ENCODE measurements at regions not wholly inside any gene's neighbourhood (a gene's known extent, or its start where the extent isn't known, plus 50 kb on each side); places are given as distances from the start of the nearest gene placed in this dataset.
A peak's percentile ranks its signal among the peaks of the same experiment; 100 is the strongest.

DNA sequence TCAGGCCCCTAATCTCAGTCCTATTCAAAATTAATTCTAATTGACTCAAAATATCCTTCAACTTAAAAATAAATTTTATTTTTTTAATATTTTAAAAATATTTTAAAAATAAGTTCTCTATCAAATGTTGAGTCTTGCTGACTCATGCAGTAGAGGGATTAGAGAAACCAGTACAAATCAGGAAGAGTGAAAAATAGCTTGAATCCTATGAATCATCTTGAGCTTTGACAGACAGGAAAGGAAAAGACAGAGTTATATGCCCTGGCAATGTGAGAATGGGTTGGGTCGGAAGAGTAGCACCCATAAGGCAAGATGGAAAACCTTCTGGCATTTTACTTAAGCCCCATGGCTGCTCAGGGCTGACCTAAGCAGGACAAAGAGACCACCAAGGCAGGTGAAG lies 346.6 kb upstream of the RUNX1 start:
- no peaks in the 10 kb centered on the region for H3K27me3 ChIP-seq (ENCODE audit: control insufficient read depth, insufficient read depth, low read length)
- Mint-ChIP-seq H3K9me3 (no peaks in the 10 kb centered on the region), H3K4me1 (peaks cover 7 to 11% of the 10 kb centered on the region in 2 donors), H3K27ac (no peak overlapping the region), H3K36me3 (no peaks in the 10 kb centered on the region), H3K27me3 (ENCODE audit: low read depth in 2 of 2) (peaks cover 13 to 21% of the 10 kb centered on the region in 2 donors), H3K4me3 (no peak overlapping the region)
- no peaks in the 10 kb centered on the region for H3K9me3 ChIP-seq (ENCODE audit: control insufficient read depth, insufficient read depth, low read length)
- 65% methylated on average over 1 of the region's 1 CpG for WGBS (ENCODE audit: insufficient coverage)
- intact Hi-C loops (cut with micrococcal nuclease), result no loop called here
- H3K4me3 ChIP-seq (ENCODE audit: low read length), result no peak overlapping the region
- no peaks in the 10 kb centered on the region for H3K36me3 ChIP-seq (ENCODE audit: control insufficient read depth, insufficient read depth, low read length)
- ATAC-seq (no peak), DNase-seq (no peak)
- no peak overlapping the region for H3K27ac ChIP-seq (ENCODE audit: low read length)
- TF ChIP-seq, protein P1, sequence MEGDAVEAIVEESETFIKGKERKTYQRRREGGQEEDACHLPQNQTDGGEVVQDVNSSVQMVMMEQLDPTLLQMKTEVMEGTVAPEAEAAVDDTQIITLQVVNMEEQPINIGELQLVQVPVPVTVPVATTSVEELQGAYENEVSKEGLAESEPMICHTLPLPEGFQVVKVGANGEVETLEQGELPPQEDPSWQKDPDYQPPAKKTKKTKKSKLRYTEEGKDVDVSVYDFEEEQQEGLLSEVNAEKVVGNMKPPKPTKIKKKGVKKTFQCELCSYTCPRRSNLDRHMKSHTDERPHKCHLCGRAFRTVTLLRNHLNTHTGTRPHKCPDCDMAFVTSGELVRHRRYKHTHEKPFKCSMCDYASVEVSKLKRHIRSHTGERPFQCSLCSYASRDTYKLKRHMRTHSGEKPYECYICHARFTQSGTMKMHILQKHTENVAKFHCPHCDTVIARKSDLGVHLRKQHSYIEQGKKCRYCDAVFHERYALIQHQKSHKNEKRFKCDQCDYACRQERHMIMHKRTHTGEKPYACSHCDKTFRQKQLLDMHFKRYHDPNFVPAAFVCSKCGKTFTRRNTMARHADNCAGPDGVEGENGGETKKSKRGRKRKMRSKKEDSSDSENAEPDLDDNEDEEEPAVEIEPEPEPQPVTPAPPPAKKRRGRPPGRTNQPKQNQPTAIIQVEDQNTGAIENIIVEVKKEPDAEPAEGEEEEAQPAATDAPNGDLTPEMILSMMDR (IDR thresholded peaks at IDR 0.05), result no peak
- no peaks in the 10 kb centered on the region for H3K4me1 ChIP-seq (ENCODE audit: control insufficient read depth, insufficient read depth, low read length)

DNA sequence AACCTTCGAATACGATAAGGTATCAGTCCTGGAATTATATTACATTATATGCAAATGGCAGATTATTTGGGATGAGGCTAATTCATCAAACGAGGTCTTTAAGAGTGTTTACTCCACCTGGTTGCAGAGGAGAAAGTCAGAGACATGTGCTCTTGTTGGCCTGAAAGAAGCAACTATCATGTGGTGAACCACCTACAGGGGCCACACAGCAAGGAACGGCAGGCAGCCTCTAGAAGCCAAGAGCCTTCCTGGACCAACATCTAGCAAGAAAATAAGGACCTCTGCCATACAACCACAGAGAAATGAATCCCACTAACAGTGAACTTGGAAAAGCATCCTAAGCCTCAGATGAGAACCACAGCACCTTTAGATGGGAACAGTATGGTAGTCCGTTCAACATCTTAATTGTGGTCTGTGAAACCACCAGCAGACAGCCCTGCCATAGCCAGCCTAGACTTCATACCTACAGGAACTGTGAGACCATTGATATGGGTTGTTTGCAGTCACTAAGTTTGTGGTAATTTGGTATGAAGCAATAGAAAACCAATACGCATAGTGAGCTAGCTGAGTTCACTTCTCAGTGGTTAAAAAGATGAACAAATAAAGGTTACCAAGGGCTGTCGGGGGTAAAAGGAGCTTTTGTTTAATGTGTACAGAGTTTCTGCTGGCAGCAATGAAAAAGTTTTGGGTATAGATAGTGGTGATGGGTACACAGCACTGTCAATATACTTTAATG lies 345.7 kb upstream of the RUNX1 start:
- ATAC-seq, result peak; percentile 42 to 84 (median 68)
- H3K4me3 Mint-ChIP-seq, result no peak overlapping the region
- Histone ChIP-seq H3K27ac (ENCODE audit: low read length) (no peak overlapping the region), H3K36me3 (ENCODE audit: control insufficient read depth, insufficient read depth, low read length) (no peaks in the 10 kb centered on the region), H3K4me1 (ENCODE audit: control insufficient read depth, insufficient read depth, low read length) (no peaks in the 10 kb centered on the region), H3K9me3 (ENCODE audit: control insufficient read depth, insufficient read depth, low read length) (no peaks in the 10 kb centered on the region), H3K4me3 (ENCODE audit: low read length) (no peak overlapping the region), H3K27me3 (ENCODE audit: control insufficient read depth, insufficient read depth, low read length) (no peaks in the 10 kb centered on the region)
- DNase-seq, result no peak
- H3K27ac Mint-ChIP-seq, result no peak overlapping the region
- no peaks in the 10 kb centered on the region for H3K36me3 Mint-ChIP-seq
- peaks cover 13 to 21% of the 10 kb centered on the region in 2 donors for H3K27me3 Mint-ChIP-seq (ENCODE audit: low read depth in 2 of 2)
- WGBS (ENCODE audit: insufficient coverage), result 52% methylated on average over 5 of the region's 7 CpGs
- no peaks in the 10 kb centered on the region for H3K9me3 Mint-ChIP-seq
- TF ChIP-seq, protein P1 (IDR thresholded peaks at IDR 0.05), result no peak
- H3K4me1 Mint-ChIP-seq, result peaks cover 7 to 11% of the 10 kb centered on the region in 2 donors
- intact Hi-C loops (cut with micrococcal nuclease), result no loop called here

DNA sequence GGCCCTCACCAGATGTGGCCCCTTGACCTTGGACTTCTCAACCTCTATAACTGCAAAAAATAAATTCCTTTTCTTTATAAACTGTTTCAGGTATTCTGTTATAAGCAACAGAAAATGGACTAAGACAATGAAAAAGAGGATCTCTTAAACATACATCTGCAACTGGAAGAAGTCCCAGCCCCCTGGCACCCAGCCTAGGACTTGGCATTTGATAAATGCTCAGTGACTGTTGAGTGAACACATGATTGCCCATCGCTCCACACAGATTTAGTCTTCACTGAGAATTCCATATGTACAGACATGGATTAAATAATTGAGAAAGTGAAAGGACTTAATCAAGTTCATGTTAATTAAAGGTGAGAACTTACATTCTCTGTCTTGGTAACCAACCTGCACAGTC lies 344.9 kb upstream of the RUNX1 start:
- no CpG with 5 or more reads among the region's 1 CpG for WGBS (ENCODE audit: insufficient coverage)
- TF ChIP-seq, protein P1 (IDR thresholded peaks at IDR 0.05), result no peak
- ATAC-seq, result no peak
- no peak overlapping the region for H3K27ac ChIP-seq (ENCODE audit: low read length)
- H3K36me3 ChIP-seq (ENCODE audit: control insufficient read depth, insufficient read depth, low read length), result no peaks in the 10 kb centered on the region
- no peaks in the 10 kb centered on the region for H3K4me1 ChIP-seq (ENCODE audit: control insufficient read depth, insufficient read depth, low read length)
- peaks cover 9 to 19% of the 10 kb centered on the region in 2 donors for H3K27me3 Mint-ChIP-seq (ENCODE audit: low read depth in 2 of 2)
- H3K4me1 Mint-ChIP-seq, result peaks cover 7 to 11% of the 10 kb centered on the region in 2 donors
- no peaks in the 10 kb centered on the region for H3K27me3 ChIP-seq (ENCODE audit: control insufficient read depth, insufficient read depth, low read length)
- H3K4me3 ChIP-seq (ENCODE audit: low read length), result no peak overlapping the region
- no peaks in the 10 kb centered on the region for H3K9me3 Mint-ChIP-seq
- H3K36me3 Mint-ChIP-seq, result no peaks in the 10 kb centered on the region
- H3K27ac Mint-ChIP-seq, result no peak overlapping the region
- DNase-seq, result no peak
- intact Hi-C loops (cut with micrococcal nuclease), result no loop called here
- no peaks in the 10 kb centered on the region for H3K9me3 ChIP-seq (ENCODE audit: control insufficient read depth, insufficient read depth, low read length)
- no peak overlapping the region for H3K4me3 Mint-ChIP-seq

Data from natural killer cell (primary cell).